HEK293 (cell line): ENCODE measurements at regions not wholly inside any gene's neighbourhood (a gene's known extent, or its start where the extent isn't known, plus 50 kb on each side); places are given as distances from the start of the nearest gene placed in this dataset.

Source experiments
- CTCF ChIA-PET: fragments of 350-600 bp; formaldehyde crosslinking; extraction: SDS; loops from one replicate; lab custom pipeline; 2021; ENCODE audit warnings: antibody characterized with exemption; lab: Yijun Ruan, JAX
- POLR2A ChIA-PET: fragments of 300-600 bp; formaldehyde crosslinking; extraction: SDS; loops from one replicate; lab custom pipeline; 2020; ENCODE audit warnings: antibody characterized with exemption, inconsistent platforms; lab: Yijun Ruan, JAX
- H3K27ac ChIP-seq: fragments of 200-500 bp; sonication (Bioruptor generic); 2 replicates; pipeline ENCODE4 v1.5.1; 2014; ENCODE audit warnings: low read depth, low read length, control low read depth, inconsistent platforms; ENCODE audit errors: extremely low read depth
- H3K36me3 ChIP-seq, 2 experiments: fragments of 200-500 bp in 1 of 2; sonication (Bioruptor generic) in 1 of 2; 1 replicate in 1 of 2; 2 replicates in 1 of 2; pipeline ENCODE4 v1.5.1; 2014 to 2017; ENCODE audit warnings: inconsistent platforms in 2 of 2, low read length in 2 of 2; ENCODE audit not compliant: control insufficient read depth in 2 of 2, insufficient read depth in 1 of 2
- H3K4me1 ChIP-seq: fragments of 200-500 bp; sonication (Bioruptor generic); 2 replicates; pipeline ENCODE4 v1.5.1; 2014; ENCODE audit warnings: mild to moderate bottlenecking, low read length, inconsistent platforms; ENCODE audit not compliant: control insufficient read depth, insufficient read depth
- H3K4me3 ChIP-seq: 2 replicates; pipeline ENCODE4 v1.5.1; 2011; ENCODE audit warnings: low read depth, mild to moderate bottlenecking, control low read depth, low read length, moderate library complexity
- H3K9me3 ChIP-seq: fragments of 200-500 bp; sonication (Bioruptor generic); 2 replicates; pipeline ENCODE4 v1.5.1; 2014; ENCODE audit warnings: low read depth, low read length, inconsistent platforms; ENCODE audit not compliant: control insufficient read depth, insufficient read depth
- HOXA7 ChIP-seq: sonication (generic); formaldehyde crosslinking; IDR thresholded peaks from 2 replicates; pipeline ENCODE4 v1.8.1; 2022; ENCODE audit warnings: missing genetic modification reagents, borderline replicate concordance
- HOXC10 ChIP-seq: sonication (generic); formaldehyde crosslinking; IDR thresholded peaks from 2 replicates; pipeline ENCODE4 v1.8.1; 2023; ENCODE audit warnings: mild to moderate bottlenecking, missing genetic modification reagents
- MZF1 ChIP-seq: fragments of 450-650 bp; formaldehyde crosslinking; IDR thresholded peaks from 2 replicates; pipeline ENCODE4 v1.5.1; 2017; ENCODE audit warnings: missing biosample characterization, missing genetic modification characterization, borderline replicate concordance
- ZNF169 ChIP-seq: fragments of 450-650 bp; formaldehyde crosslinking; IDR thresholded peaks from 2 replicates; pipeline ENCODE4 v1.5.1; 2016; ENCODE audit warnings: missing biosample characterization, missing genetic modification characterization
- ZNF223 ChIP-seq: fragments of 450-650 bp; formaldehyde crosslinking; IDR thresholded peaks from 2 replicates; pipeline ENCODE4 v1.5.1; 2016; ENCODE audit warnings: missing biosample characterization, missing genetic modification characterization
- ZNF311 ChIP-seq: fragments of 450-650 bp; formaldehyde crosslinking; IDR thresholded peaks from 2 replicates; pipeline ENCODE4 v1.5.1; 2017; ENCODE audit warnings: missing biosample characterization, missing genetic modification characterization, borderline replicate concordance
- ZNF335 ChIP-seq: fragments of 450-650 bp; formaldehyde crosslinking; conservative IDR thresholded peaks from 2 replicates; pipeline ENCODE4 v1.5.1; 2016; ENCODE audit warnings: missing biosample characterization, missing genetic modification characterization
- ZNF341 ChIP-seq: fragments of 450-650 bp; formaldehyde crosslinking; IDR thresholded peaks from 2 replicates; pipeline ENCODE4; 2016; ENCODE audit warnings: low read depth, missing biosample characterization, missing genetic modification characterization
- ZNF391 ChIP-seq: fragments of 450-650 bp; formaldehyde crosslinking; IDR thresholded peaks from 2 replicates; pipeline ENCODE4 v1.5.1; 2016; ENCODE audit warnings: low read depth, missing biosample characterization, missing genetic modification characterization, borderline replicate concordance
- ZNF510 ChIP-seq: fragments of 450-650 bp; formaldehyde crosslinking; IDR thresholded peaks from 2 replicates; pipeline ENCODE4 v1.5.1; 2018; ENCODE audit warnings: mild to moderate bottlenecking, missing genetic modification characterization, missing biosample characterization; ENCODE audit not compliant: insufficient replicate concordance
- ZNF596 ChIP-seq: fragments of 450-650 bp; IDR thresholded peaks from 2 replicates; pipeline ENCODE4 v1.5.0; 2018; ENCODE audit warnings: missing biosample characterization, mild to moderate bottlenecking, missing genetic modification characterization, moderate library complexity
- ZNF610 ChIP-seq: fragments of 450-650 bp; formaldehyde crosslinking; IDR thresholded peaks from 2 replicates; pipeline ENCODE4 v1.5.1; 2016; ENCODE audit warnings: missing biosample characterization, missing genetic modification characterization, borderline replicate concordance
- ZNF777 ChIP-seq: fragments of 450-650 bp; formaldehyde crosslinking; IDR thresholded peaks from 2 replicates; pipeline ENCODE4 v1.5.1; 2017; ENCODE audit warnings: missing biosample characterization, missing genetic modification characterization, borderline replicate concordance
- ZNF792 ChIP-seq: fragments of 450-650 bp; formaldehyde crosslinking; IDR thresholded peaks from 2 replicates; pipeline ENCODE4 v1.5.1; 2016; ENCODE audit warnings: missing biosample characterization, missing genetic modification characterization
- ZSCAN18 ChIP-seq: fragments of 450-650 bp; formaldehyde crosslinking; IDR thresholded peaks from 2 replicates; pipeline ENCODE4 v1.5.1; 2016; ENCODE audit warnings: missing biosample characterization, missing genetic modification characterization
- ZSCAN4 ChIP-seq: fragments of 450-650 bp; formaldehyde crosslinking; IDR thresholded peaks from 2 replicates; pipeline ENCODE4 v1.5.1; 2017; ENCODE audit warnings: missing biosample characterization, missing genetic modification characterization
- TF ChIP-seq, protein P1 (sequence below): fragments of 450-650 bp; formaldehyde crosslinking; IDR thresholded peaks from 2 replicates; pipeline ENCODE4 v1.5.1; 2016; ENCODE audit warnings: missing biosample characterization, missing genetic modification characterization
- TF ChIP-seq, protein P2 (sequence below): fragments of 450-650 bp; formaldehyde crosslinking; optimal IDR thresholded peaks from 2 replicates; pipeline ENCODE3; 2016; ENCODE audit warnings: missing biosample characterization, mild to moderate bottlenecking, missing genetic modification characterization
- TF ChIP-seq, protein P3 (sequence below): fragments of 450-650 bp; formaldehyde crosslinking; IDR thresholded peaks from 2 replicates; pipeline ENCODE4 v1.5.1; 2016; ENCODE audit warnings: missing biosample characterization, missing genetic modification characterization

- TF ChIP-seq, protein P1, sequence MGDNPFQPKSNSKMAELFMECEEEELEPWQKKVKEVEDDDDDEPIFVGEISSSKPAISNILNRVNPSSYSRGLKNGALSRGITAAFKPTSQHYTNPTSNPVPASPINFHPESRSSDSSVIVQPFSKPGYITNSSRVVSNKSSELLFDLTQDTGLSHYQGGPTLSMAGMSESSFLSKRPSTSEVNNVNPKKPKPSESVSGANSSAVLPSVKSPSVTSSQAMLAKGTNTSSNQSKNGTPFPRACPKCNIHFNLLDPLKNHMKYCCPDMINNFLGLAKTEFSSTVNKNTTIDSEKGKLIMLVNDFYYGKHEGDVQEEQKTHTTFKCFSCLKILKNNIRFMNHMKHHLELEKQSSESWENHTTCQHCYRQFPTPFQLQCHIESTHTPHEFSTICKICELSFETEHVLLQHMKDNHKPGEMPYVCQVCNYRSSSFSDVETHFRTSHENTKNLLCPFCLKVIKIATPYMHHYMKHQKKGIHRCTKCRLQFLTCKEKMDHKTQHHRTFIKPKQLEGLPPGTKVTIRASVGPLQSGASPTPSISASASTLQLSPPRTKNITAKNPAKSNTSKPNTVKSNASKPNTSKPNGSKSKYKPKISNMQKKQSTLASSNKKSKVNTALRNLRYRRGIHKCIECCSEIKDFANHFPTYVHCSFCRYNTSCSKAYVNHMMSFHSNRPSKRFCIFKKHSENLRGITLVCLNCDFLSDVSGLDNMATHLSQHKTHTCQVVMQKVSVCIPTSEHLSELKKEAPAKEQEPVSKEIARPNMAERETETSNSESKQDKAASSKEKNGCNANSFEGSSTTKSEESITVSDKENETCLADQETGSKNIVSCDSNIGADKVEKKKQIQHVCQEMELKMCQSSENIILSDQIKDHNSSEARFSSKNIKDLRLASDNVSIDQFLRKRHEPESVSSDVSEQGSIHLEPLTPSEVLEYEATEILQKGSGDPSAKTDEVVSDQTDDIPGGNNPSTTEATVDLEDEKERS (tag by site-specific recombination) = no peak
- TF ChIP-seq ZNF596 (tag by site-specific recombination) (no peak), ZNF335 (tag by site-specific recombination) (no peak), ZNF223 (tag by site-specific recombination) (no peak)
- TF ChIP-seq, all 188 proteins: peak for 0
Measured at GRCh38 chr21:23160914-23161313, 2162.7 kb downstream of the NCAM2 start (continued).

DNA sequence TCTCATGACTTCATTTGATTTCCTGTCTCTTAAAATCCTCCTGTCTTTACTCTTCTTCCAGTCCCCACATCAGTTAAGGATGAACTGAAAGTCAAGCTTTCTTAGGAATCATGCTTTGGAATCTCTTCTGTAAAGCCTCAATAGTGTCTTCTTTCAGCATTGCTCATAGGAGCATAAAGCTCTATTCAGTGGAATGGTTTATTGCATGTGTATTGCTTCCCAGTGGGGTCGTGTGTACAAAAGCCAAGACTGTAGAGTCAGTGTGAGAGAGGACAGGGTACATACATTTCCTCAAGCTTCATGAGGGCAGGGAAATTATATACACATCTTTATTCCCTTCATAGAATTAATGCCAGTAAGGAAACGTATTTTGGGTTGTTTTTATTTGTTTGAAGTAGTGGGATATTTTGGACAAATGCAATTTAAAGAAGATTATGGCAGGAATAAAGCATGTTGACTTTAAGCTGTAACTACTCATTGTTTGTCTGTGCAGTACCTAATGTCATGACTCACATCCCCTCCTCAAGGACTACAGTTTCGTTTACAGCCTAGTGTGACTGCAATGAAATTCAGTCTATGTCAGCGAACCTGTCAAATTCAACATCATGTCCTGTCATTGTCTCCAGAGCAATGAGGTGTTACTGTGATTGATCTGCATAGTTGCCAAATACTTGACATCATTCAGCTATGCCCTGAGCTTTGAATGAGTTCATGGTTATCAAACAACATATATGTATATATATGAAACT is 2164.2 kb downstream of the NCAM2 start:
- Histone ChIP-seq H3K4me3 (no peak overlapping the region), H3K4me1 (no peaks in the 10 kb centered on the region), H3K36me3 (no peaks in the 10 kb centered on the region), H3K9me3 (no peaks in the 10 kb centered on the region; the same call in 1 of the 2 replicates)
- CTCF ChIA-PET = interaction anchor here (0.9 kb wide), 1 partner anchor 22 kb away, joined by 5 read pairs; no protein-coding TSS in a partner anchor
- TF ChIP-seq MZF1 = no peak
- no peak for TF ChIP-seq HOXC10 (CRISPR knock-in tag)
- no peak for TF ChIP-seq ZNF777 (tag by site-specific recombination)
- TF ChIP-seq HOXA7 (CRISPR knock-in tag) = no peak
- no peak for TF ChIP-seq ZSCAN4 (tag by site-specific recombination)
- TF ChIP-seq, protein P1 (tag by site-specific recombination) = no peak
- TF ChIP-seq ZSCAN18 (tag by site-specific recombination) = no peak
- TF ChIP-seq ZNF169 = no peak
- TF ChIP-seq ZNF311 (tag by site-specific recombination) = no peak
- no peak for TF ChIP-seq ZNF391
- TF ChIP-seq, protein P2, sequence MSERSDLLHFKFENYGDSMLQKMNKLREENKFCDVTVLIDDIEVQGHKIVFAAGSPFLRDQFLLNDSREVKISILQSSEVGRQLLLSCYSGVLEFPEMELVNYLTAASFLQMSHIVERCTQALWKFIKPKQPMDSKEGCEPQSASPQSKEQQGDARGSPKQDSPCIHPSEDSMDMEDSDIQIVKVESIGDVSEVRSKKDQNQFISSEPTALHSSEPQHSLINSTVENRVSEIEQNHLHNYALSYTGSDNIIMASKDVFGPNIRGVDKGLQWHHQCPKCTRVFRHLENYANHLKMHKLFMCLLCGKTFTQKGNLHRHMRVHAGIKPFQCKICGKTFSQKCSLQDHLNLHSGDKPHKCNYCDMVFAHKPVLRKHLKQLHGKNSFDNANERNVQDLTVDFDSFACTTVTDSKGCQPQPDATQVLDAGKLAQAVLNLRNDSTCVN (tag by site-specific recombination) = no peak
- no peak for TF ChIP-seq ZNF341 (tag by site-specific recombination)
- TF ChIP-seq ZNF792 = no peak
- no peak for TF ChIP-seq ZNF610 (tag by site-specific recombination)
- TF ChIP-seq ZNF510 = no peak
- TF ChIP-seq, protein P3, sequence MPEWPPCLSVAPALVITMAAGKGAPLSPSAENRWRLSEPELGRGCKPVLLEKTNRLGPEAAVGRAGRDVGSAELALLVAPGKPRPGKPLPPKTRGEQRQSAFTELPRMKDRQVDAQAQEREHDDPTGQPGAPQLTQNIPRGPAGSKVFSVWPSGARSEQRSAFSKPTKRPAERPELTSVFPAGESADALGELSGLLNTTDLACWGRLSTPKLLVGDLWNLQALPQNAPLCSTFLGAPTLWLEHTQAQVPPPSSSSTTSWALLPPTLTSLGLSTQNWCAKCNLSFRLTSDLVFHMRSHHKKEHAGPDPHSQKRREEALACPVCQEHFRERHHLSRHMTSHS (tag by site-specific recombination) = no peak
- TF ChIP-seq, all 188 proteins: peak for 0
- POLR2A ChIA-PET = no interaction called here
- no peak overlapping the region for H3K27ac ChIP-seq
